HEK293 (cell line): ENCODE measurements at regions not wholly inside any gene's neighbourhood (a gene's known extent, or its start where the extent isn't known, plus 50 kb on each side); places are given as distances from the start of the nearest gene placed in this dataset.

Source experiments
- CTCF ChIA-PET: fragments of 350-600 bp; formaldehyde crosslinking; extraction: SDS; loops from one replicate; lab custom pipeline; 2021; ENCODE audit warnings: antibody characterized with exemption; lab: Yijun Ruan, JAX
- POLR2A ChIA-PET: fragments of 300-600 bp; formaldehyde crosslinking; extraction: SDS; loops from one replicate; lab custom pipeline; 2020; ENCODE audit warnings: antibody characterized with exemption, inconsistent platforms; lab: Yijun Ruan, JAX
- H3K27ac ChIP-seq: fragments of 200-500 bp; sonication (Bioruptor generic); 2 replicates; pipeline ENCODE4 v1.5.1; 2014; ENCODE audit warnings: low read depth, low read length, control low read depth, inconsistent platforms; ENCODE audit errors: extremely low read depth
- H3K36me3 ChIP-seq, 2 experiments: fragments of 200-500 bp in 1 of 2; sonication (Bioruptor generic) in 1 of 2; 1 replicate in 1 of 2; 2 replicates in 1 of 2; pipeline ENCODE4 v1.5.1; 2014 to 2017; ENCODE audit warnings: inconsistent platforms in 2 of 2, low read length in 2 of 2; ENCODE audit not compliant: control insufficient read depth in 2 of 2, insufficient read depth in 1 of 2
- H3K4me1 ChIP-seq: fragments of 200-500 bp; sonication (Bioruptor generic); 2 replicates; pipeline ENCODE4 v1.5.1; 2014; ENCODE audit warnings: mild to moderate bottlenecking, low read length, inconsistent platforms; ENCODE audit not compliant: control insufficient read depth, insufficient read depth
- H3K4me3 ChIP-seq: 2 replicates; pipeline ENCODE4 v1.5.1; 2011; ENCODE audit warnings: low read depth, mild to moderate bottlenecking, control low read depth, low read length, moderate library complexity
- H3K9me3 ChIP-seq: fragments of 200-500 bp; sonication (Bioruptor generic); 2 replicates; pipeline ENCODE4 v1.5.1; 2014; ENCODE audit warnings: low read depth, low read length, inconsistent platforms; ENCODE audit not compliant: control insufficient read depth, insufficient read depth
- HOXD13 ChIP-seq: sonication (generic); formaldehyde crosslinking; IDR thresholded peaks from 2 replicates; pipeline ENCODE4 v1.8.0; 2022; ENCODE audit warnings: missing genetic modification reagents, borderline replicate concordance
- IKZF3 ChIP-seq: fragments of 450-650 bp; IDR thresholded peaks from 2 replicates; pipeline ENCODE4 v1.5.0; 2018; ENCODE audit warnings: missing biosample characterization, mild to moderate bottlenecking, missing genetic modification characterization, moderate library complexity
- MZF1 ChIP-seq: fragments of 450-650 bp; formaldehyde crosslinking; IDR thresholded peaks from 2 replicates; pipeline ENCODE4 v1.5.1; 2017; ENCODE audit warnings: missing biosample characterization, missing genetic modification characterization, borderline replicate concordance
- PRDM2 ChIP-seq: fragments of 450-650 bp; formaldehyde crosslinking; IDR thresholded peaks from 2 replicates; pipeline ENCODE4 v1.5.1; 2016; ENCODE audit warnings: missing biosample characterization, missing genetic modification characterization, borderline replicate concordance
- RBAK ChIP-seq: fragments of 450-650 bp; formaldehyde crosslinking; IDR thresholded peaks from 2 replicates; pipeline ENCODE4 v1.5.1; 2016; ENCODE audit warnings: missing biosample characterization, missing genetic modification characterization
- SCRT2 ChIP-seq: fragments of 450-650 bp; formaldehyde crosslinking; IDR thresholded peaks from 2 replicates; pipeline ENCODE4 v1.5.1; 2016; ENCODE audit warnings: missing biosample characterization, missing genetic modification characterization
- SETDB1 ChIP-seq: IDR thresholded peaks from one replicate; pipeline ENCODE4 v1.6.1; 2017; ENCODE audit warnings: mild to moderate bottlenecking, low read length, moderate library complexity, mixed read lengths; ENCODE audit not compliant: insufficient read length
- TRIM28 ChIP-seq: IDR thresholded peaks from 2 replicates; pipeline ENCODE4 v1.6.1; 2011; ENCODE audit warnings: low read length, control low read depth, borderline replicate concordance
- YY1 ChIP-seq: fragments of 450-650 bp; formaldehyde crosslinking; IDR thresholded peaks from 2 replicates; pipeline ENCODE4 v1.5.1; 2018; ENCODE audit warnings: missing biosample characterization, missing genetic modification characterization
- ZBTB8A ChIP-seq: fragments of 450-650 bp; formaldehyde crosslinking; IDR thresholded peaks from 2 replicates; pipeline ENCODE4 v1.5.1; 2016; ENCODE audit warnings: missing biosample characterization, missing genetic modification characterization
- ZNF112 ChIP-seq: fragments of 450-650 bp; formaldehyde crosslinking; IDR thresholded peaks from 2 replicates; pipeline ENCODE4 v1.5.0; 2017; ENCODE audit warnings: missing biosample characterization, missing genetic modification characterization
- ZNF184 ChIP-seq: fragments of 450-650 bp; IDR thresholded peaks from 2 replicates; pipeline ENCODE4 v1.5.1; 2018; ENCODE audit warnings: missing biosample characterization, mild to moderate bottlenecking, missing genetic modification characterization
- ZNF23 ChIP-seq: fragments of 450-650 bp; formaldehyde crosslinking; IDR thresholded peaks from 2 replicates; pipeline ENCODE4 v1.5.1; 2016; ENCODE audit warnings: missing biosample characterization, missing genetic modification characterization, borderline replicate concordance
- ZNF248 ChIP-seq: fragments of 450-650 bp; formaldehyde crosslinking; IDR thresholded peaks from 2 replicates; pipeline ENCODE4 v1.5.1; 2017; ENCODE audit warnings: missing biosample characterization, missing genetic modification characterization
- ZNF449 ChIP-seq: fragments of 450-650 bp; formaldehyde crosslinking; IDR thresholded peaks from 2 replicates; pipeline ENCODE4 v1.5.1; 2017; ENCODE audit warnings: missing biosample characterization, mild to moderate bottlenecking, missing genetic modification characterization, moderate library complexity
- ZNF529 ChIP-seq: fragments of 450-650 bp; formaldehyde crosslinking; IDR thresholded peaks from 2 replicates; pipeline ENCODE4 v1.5.1; 2017; ENCODE audit warnings: missing genetic modification characterization, missing biosample characterization; ENCODE audit not compliant: insufficient replicate concordance
- ZNF560 ChIP-seq: fragments of 450-650 bp; formaldehyde crosslinking; IDR thresholded peaks from 2 replicates; pipeline ENCODE4 v1.5.1; 2017; ENCODE audit warnings: missing biosample characterization, missing genetic modification characterization, borderline replicate concordance
- ZNF664 ChIP-seq: fragments of 450-650 bp; formaldehyde crosslinking; IDR thresholded peaks from 2 replicates; pipeline ENCODE4 v1.5.1; 2016; ENCODE audit warnings: missing biosample characterization, missing genetic modification characterization

GRCh38 chr9:86818636-86819035 lies 128.7 kb downstream of the GAS1 start:
- H3K27ac ChIP-seq, result no peak overlapping the region
- H3K9me3 ChIP-seq, result no peaks in the 10 kb centered on the region
- no peaks in the 10 kb centered on the region for H3K4me1 ChIP-seq
- no peak for TF ChIP-seq MZF1 (tag by site-specific recombination)
- peak; percentile 79 for TF ChIP-seq SETDB1
- TF ChIP-seq TRIM28, result peak; percentile 69; the same call in 1 of the 2 replicates
- TF ChIP-seq ZNF529 (tag by site-specific recombination), result peak; percentile 55
- TF ChIP-seq ZBTB8A (tag by site-specific recombination), result 0 out of 2 replicates have a peak, but pooled peaks have one; percentile 40
- POLR2A ChIA-PET, result no interaction called here
- no peak overlapping the region for H3K4me3 ChIP-seq
- no peaks in the 10 kb centered on the region for H3K36me3 ChIP-seq
- CTCF ChIA-PET, result interaction anchor here (0.6 kb wide), 1 partner anchor 332 kb away, joined by 5 read pairs; no protein-coding TSS in a partner anchor

GRCh38 chr9:86816868-86817267 lies 130.4 kb downstream of the GAS1 start:
- no peaks in the 10 kb centered on the region for H3K9me3 ChIP-seq
- no peaks in the 10 kb centered on the region for H3K36me3 ChIP-seq
- no peaks in the 10 kb centered on the region for H3K4me1 ChIP-seq
- CTCF ChIA-PET, result interaction anchor here (0.6 to 0.9 kb wide), 3 partner anchors 35 to 329 kb away, joined by 3 read pairs; no protein-coding TSS in a partner anchor
- POLR2A ChIA-PET, result no interaction called here
- H3K27ac ChIP-seq, result no peak overlapping the region
- TF ChIP-seq ZNF112 (tag by site-specific recombination), result no peak
- no peak for TF ChIP-seq SCRT2 (tag by site-specific recombination)
- no peak for TF ChIP-seq PRDM2 (tag by site-specific recombination)
- no peak for TF ChIP-seq ZNF23 (tag by site-specific recombination)
- TF ChIP-seq ZNF560 (tag by site-specific recombination), result no peak
- TF ChIP-seq RBAK, result no peak
- TF ChIP-seq ZNF184 (tag by site-specific recombination), result no peak
- TF ChIP-seq ZNF248 (tag by site-specific recombination), result no peak
- no peak for TF ChIP-seq HOXD13 (CRISPR knock-in tag)
- no peak for TF ChIP-seq YY1
- TF ChIP-seq ZNF664 (tag by site-specific recombination), result no peak
- H3K4me3 ChIP-seq, result no peak overlapping the region

- Histone ChIP-seq H3K4me3 (no peak overlapping the region), H3K9me3 (no peaks in the 10 kb centered on the region), H3K4me1 (no peaks in the 10 kb centered on the region), H3K27ac (no peak overlapping the region)
- POLR2A ChIA-PET, result interaction anchor here (0.6 kb wide), 1 partner anchor 541 kb away, joined by 3 read pairs; no protein-coding TSS in a partner anchor
- TF ChIP-seq IKZF3 (no peak), ZNF449 (tag by site-specific recombination) (peak; percentile 72)
- TF ChIP-seq, all 188 proteins: peak for 1
- H3K36me3 ChIP-seq, result no peaks in the 10 kb centered on the region
- CTCF ChIA-PET, result interaction anchor here (0.9 kb wide), 1 partner anchor 328 kb away, joined by 3 read pairs; no protein-coding TSS in a partner anchor
Measured at GRCh38 chr9:86816366-86816765, 130.9 kb downstream of the GAS1 start.
